Fibroblast of mammary gland (primary cell): ENCODE measurements at regions not wholly inside any gene's neighbourhood (a gene's known extent, or its start where the extent isn't known, plus 50 kb on each side); places are given as distances from the start of the nearest gene placed in this dataset.

Experiments
- DNase-seq: peaks from one replicate; pipeline ENCODE4 v3.0.0-alpha.2; 2010; ENCODE audit warnings: low read depth
- H3K4me3 ChIP-seq: 2 replicates; pipeline ENCODE4 v1.5.1; 2011; ENCODE audit warnings: low read depth, mild to moderate bottlenecking, low read length, moderate library complexity; ENCODE audit not compliant: control insufficient read depth
- CTCF ChIP-seq: conservative IDR thresholded peaks from 2 replicates; pipeline ENCODE4 v1.5.1; 2011; ENCODE audit warnings: low read depth, low read length, inconsistent platforms; ENCODE audit not compliant: control insufficient read depth, insufficient read depth

- TF ChIP-seq CTCF, result no peak
- DNase-seq, result no peak
- no peak overlapping the region for H3K4me3 ChIP-seq
Observed at GRCh38 chr12:124379379-124379937, 84.6 kb downstream of the RFLNA start.

- DNase-seq, result no peak
- H3K4me3 ChIP-seq, result no peak overlapping the region
- no peak for TF ChIP-seq CTCF
Observed at GRCh38 chr12:124378926-124379325, 84.0 kb downstream of the RFLNA start.

GRCh38 chr12:124377981-124378509 lies 83.2 kb downstream of the RFLNA start:
- no peak for TF ChIP-seq CTCF
- H3K4me3 ChIP-seq, result no peak overlapping the region
- DNase-seq, result no peak

GRCh38 chr12:124376435-124376834 lies 81.5 kb downstream of the RFLNA start:
- H3K4me3 ChIP-seq, result no peak overlapping the region
- TF ChIP-seq CTCF, result no peak
- no peak for DNase-seq

- no peak for TF ChIP-seq CTCF
- no peak overlapping the region for H3K4me3 ChIP-seq
- DNase-seq, result no peak
Observed at GRCh38 chr12:124375789-124376175, 80.9 kb downstream of the RFLNA start.

GRCh38 chr12:124375141-124375788 lies 80.4 kb downstream of the RFLNA start:
- H3K4me3 ChIP-seq, result no peak overlapping the region
- no peak for DNase-seq
- peak; percentile 4 for TF ChIP-seq CTCF

- DNase-seq, result no peak
- TF ChIP-seq CTCF, result no peak
- H3K4me3 ChIP-seq, result no peak overlapping the region
Observed at GRCh38 chr12:124374567-124374966, 79.7 kb downstream of the RFLNA start.
